Esophagus muscularis mucosa (tissue), 3 donors: ENCODE measurements at regions not wholly inside any gene's neighbourhood (a gene's known extent, or its start where the extent isn't known, plus 50 kb on each side); places are given as distances from the start of the nearest gene placed in this dataset.

Experiments
- CTCF ChIP-seq, 3 experiments: fragments of 200-600 bp in 2 of 3; fragments of 450-650 bp in 1 of 3; sonication (generic) in 2 of 3; IDR thresholded peaks; one replicate each; pipeline ENCODE4 v1.5.1; 2017 to 2019; ENCODE audit warnings: antibody characterized with exemption in 3 of 3, mild to moderate bottlenecking in 2 of 3, moderate library complexity in 1 of 3
- EP300 ChIP-seq: sonication (generic); formaldehyde crosslinking; IDR thresholded peaks from one replicate; pipeline ENCODE4 v1.6.1; 2017; ENCODE audit warnings: antibody characterized with exemption

GRCh38 chr22:48661984-48662383 lies 1165.7 kb downstream of the BRD1 start:
- TF ChIP-seq CTCF (IDR thresholded peaks at IDR 0.05) (no peak), EP300 (no peak)
